ENCODE measurements at regions not wholly inside any gene's neighbourhood (a gene's known extent, or its start where the extent isn't known, plus 50 kb on each side); places are given as distances from the start of the nearest gene placed in this dataset.
"Not testable (repeated sequence)": the region's sequence is repeated elsewhere in the genome, so short reads cannot be mapped to it uniquely, and the experiment has no call there.

DNA sequence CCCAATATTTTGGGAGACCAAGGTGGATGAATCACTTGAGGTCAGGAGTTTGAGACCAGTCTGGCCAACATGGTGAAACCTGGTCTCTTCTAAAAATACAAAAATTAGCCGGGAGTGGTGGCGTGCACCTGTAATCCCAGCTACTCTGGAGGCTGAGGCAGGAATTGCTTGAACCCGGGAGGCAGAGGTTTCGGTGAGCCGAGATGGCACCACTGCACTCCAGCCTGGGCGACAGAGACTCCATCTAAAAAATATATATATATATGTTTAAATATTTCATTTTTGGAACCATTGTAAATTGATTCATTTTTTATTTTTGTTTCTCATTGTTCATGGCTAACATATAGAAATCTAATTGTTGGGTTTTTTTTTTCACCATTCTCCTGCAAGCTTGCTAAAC, 146.9 kb downstream of the BRD1 start:
- TF ChIP-seq, protein P1, sequence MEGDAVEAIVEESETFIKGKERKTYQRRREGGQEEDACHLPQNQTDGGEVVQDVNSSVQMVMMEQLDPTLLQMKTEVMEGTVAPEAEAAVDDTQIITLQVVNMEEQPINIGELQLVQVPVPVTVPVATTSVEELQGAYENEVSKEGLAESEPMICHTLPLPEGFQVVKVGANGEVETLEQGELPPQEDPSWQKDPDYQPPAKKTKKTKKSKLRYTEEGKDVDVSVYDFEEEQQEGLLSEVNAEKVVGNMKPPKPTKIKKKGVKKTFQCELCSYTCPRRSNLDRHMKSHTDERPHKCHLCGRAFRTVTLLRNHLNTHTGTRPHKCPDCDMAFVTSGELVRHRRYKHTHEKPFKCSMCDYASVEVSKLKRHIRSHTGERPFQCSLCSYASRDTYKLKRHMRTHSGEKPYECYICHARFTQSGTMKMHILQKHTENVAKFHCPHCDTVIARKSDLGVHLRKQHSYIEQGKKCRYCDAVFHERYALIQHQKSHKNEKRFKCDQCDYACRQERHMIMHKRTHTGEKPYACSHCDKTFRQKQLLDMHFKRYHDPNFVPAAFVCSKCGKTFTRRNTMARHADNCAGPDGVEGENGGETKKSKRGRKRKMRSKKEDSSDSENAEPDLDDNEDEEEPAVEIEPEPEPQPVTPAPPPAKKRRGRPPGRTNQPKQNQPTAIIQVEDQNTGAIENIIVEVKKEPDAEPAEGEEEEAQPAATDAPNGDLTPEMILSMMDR (IDR thresholded peaks at IDR 0.05): not testable (repeated sequence)
- TF ChIP-seq POLR2AphosphoS5 (IDR thresholded peaks at IDR 0.05): not testable (repeated sequence)
